WTC11 (cell line): ENCODE measurements at regions not wholly inside any gene's neighbourhood (a gene's known extent, or its start where the extent isn't known, plus 50 kb on each side); places are given as distances from the start of the nearest gene placed in this dataset.

Experiments
- ATAC-seq: fragments of 200-7000 bp; cut with Tn5 transposase; 2 replicates; pipeline ENCODE4 v1.10.0; 2021; ENCODE audit warnings: mild to moderate bottlenecking, moderate library complexity
- CTCF ChIA-PET: fragments of 300-600 bp; sonication (Branson Sonifier 250); formaldehyde crosslinking; loops from one replicate; lab custom pipeline; 2021; ENCODE audit warnings: antibody characterized with exemption; lab: Charles Lee
- POLR2A ChIA-PET: fragments of 350-600 bp; sonication (Branson Sonifier 250); formaldehyde crosslinking; loops from one replicate; lab custom pipeline; 2021; ENCODE audit warnings: antibody characterized with exemption; lab: Charles Lee
- DNase-seq: peaks from one replicate; pipeline ENCODE4 v3.0.0; 2021; ENCODE audit warnings: low spot score
- H3K27ac Mint-ChIP-seq: 2 replicates; pipeline ENCODE4 v1.8.0; 2021; ENCODE audit warnings: mixed read lengths
- H3K27me3 Mint-ChIP-seq: 2 replicates; pipeline ENCODE4 v1.8.0; 2021; ENCODE audit warnings: low read depth, mild to moderate bottlenecking, moderate library complexity, mixed read lengths
- H3K36me3 Mint-ChIP-seq: 2 replicates; pipeline ENCODE4 v1.8.0; 2021; ENCODE audit warnings: mixed read lengths
- H3K4me1 Mint-ChIP-seq: 2 replicates; pipeline ENCODE4 v1.8.0; 2022; ENCODE audit warnings: mixed read lengths
- H3K4me3 Mint-ChIP-seq: 2 replicates; pipeline ENCODE4 v1.8.0; 2021; ENCODE audit warnings: mild to moderate bottlenecking, moderate library complexity, mixed read lengths
- H3K9me3 Mint-ChIP-seq: 2 replicates; pipeline ENCODE4 v1.8.0; 2021; ENCODE audit warnings: mixed read lengths
- ARID4B ChIP-seq: sonication (generic); formaldehyde crosslinking; IDR thresholded peaks from 2 replicates; pipeline ENCODE4 v1.8.0; 2023; ENCODE audit warnings: missing genetic modification reagents, mild to moderate bottlenecking, borderline replicate concordance
- CBFB ChIP-seq: sonication (generic); formaldehyde crosslinking; IDR thresholded peaks from 2 replicates; pipeline ENCODE4 v1.8.1; 2022; ENCODE audit warnings: mild to moderate bottlenecking, low read depth, missing genetic modification reagents
- CREB1 ChIP-seq: sonication (generic); formaldehyde crosslinking; IDR thresholded peaks from 2 replicates; pipeline ENCODE4 v1.8.0; 2023; ENCODE audit warnings: mild to moderate bottlenecking, missing genetic modification reagents
- ELF4 ChIP-seq: sonication (generic); formaldehyde crosslinking; IDR thresholded peaks from 2 replicates; pipeline ENCODE4 v1.8.1; 2022; ENCODE audit warnings: low read depth, mild to moderate bottlenecking, moderate library complexity, missing genetic modification reagents
- ERG ChIP-seq: fragments of 250-450 bp; sonication (Bioruptor Pico); IDR thresholded peaks from 2 replicates; pipeline ENCODE4 v1.8.0; 2021; ENCODE audit warnings: mild to moderate bottlenecking
- FOXJ3 ChIP-seq: sonication (generic); formaldehyde crosslinking; IDR thresholded peaks from 2 replicates; pipeline ENCODE4 v1.9.0; 2021; ENCODE audit warnings: missing genetic modification reagents, mild to moderate bottlenecking, borderline replicate concordance
- FOXP1 ChIP-seq: sonication (generic); formaldehyde crosslinking; IDR thresholded peaks from 2 replicates; pipeline ENCODE4 v1.8.0; 2022; ENCODE audit warnings: missing genetic modification reagents, mild to moderate bottlenecking, moderate library complexity, borderline replicate concordance
- GTF2I ChIP-seq: fragments of 250-450 bp; sonication (Bioruptor Pico); conservative IDR thresholded peaks from 2 replicates; pipeline ENCODE4 v1.4.0; 2021; ENCODE audit warnings: mild to moderate bottlenecking
- IRF2 ChIP-seq: sonication (generic); formaldehyde crosslinking; IDR thresholded peaks from 2 replicates; pipeline ENCODE4 v1.8.0; 2022; ENCODE audit warnings: low read depth, missing genetic modification reagents, borderline replicate concordance
- JAZF1 ChIP-seq: fragments of 250-450 bp; sonication (Bioruptor Pico); IDR thresholded peaks from 2 replicates; pipeline ENCODE4 v1.9.0; 2021; ENCODE audit warnings: moderate library complexity, mild to moderate bottlenecking, inconsistent platforms
- PREB ChIP-seq: sonication (generic); formaldehyde crosslinking; IDR thresholded peaks from 2 replicates; pipeline ENCODE4 v1.8.1; 2022; ENCODE audit warnings: mild to moderate bottlenecking, missing genetic modification reagents, moderate library complexity, borderline replicate concordance
- PRRX2 ChIP-seq: fragments of 250-450 bp; sonication (Bioruptor Pico); IDR thresholded peaks from 2 replicates; pipeline ENCODE4 v1.8.0; 2021; ENCODE audit warnings: mild to moderate bottlenecking
- TCF7 ChIP-seq: sonication (generic); formaldehyde crosslinking; IDR thresholded peaks from 2 replicates; pipeline ENCODE4 v1.8.0; 2022; ENCODE audit warnings: mild to moderate bottlenecking, low read depth, missing genetic modification reagents, moderate library complexity
- TEAD1 ChIP-seq: sonication (generic); formaldehyde crosslinking; IDR thresholded peaks from 2 replicates; pipeline ENCODE4 v1.8.0; 2022; ENCODE audit warnings: mild to moderate bottlenecking, missing genetic modification reagents
- ZNF281 ChIP-seq: sonication (generic); formaldehyde crosslinking; IDR thresholded peaks from 2 replicates; pipeline ENCODE4 v1.8.0; 2023; ENCODE audit warnings: mild to moderate bottlenecking, missing genetic modification reagents
- ZNF317 ChIP-seq: sonication (generic); formaldehyde crosslinking; IDR thresholded peaks from 2 replicates; pipeline ENCODE4 v1.8.1; 2023; ENCODE audit warnings: low read depth, mild to moderate bottlenecking, moderate library complexity, missing genetic modification reagents, borderline replicate concordance
- ZNF396 ChIP-seq: fragments of 250-450 bp; sonication (Bioruptor Pico); IDR thresholded peaks from 2 replicates; pipeline ENCODE4 v1.8.0; 2021; ENCODE audit warnings: mild to moderate bottlenecking, moderate library complexity, borderline replicate concordance
- ZNF423 ChIP-seq: fragments of 250-450 bp; sonication (Bioruptor Pico); IDR thresholded peaks from 2 replicates; pipeline ENCODE4 v2.1.2; 2022; ENCODE audit warnings: mild to moderate bottlenecking, moderate library complexity

GRCh38 chr1:228974273-228974672 lies 239.0 kb downstream of the RHOU start (continued):
- no peak for TF ChIP-seq ZNF317 (CRISPR knock-in tag)
- TF ChIP-seq FOXP1 = no peak
- no peak for TF ChIP-seq ELF4
- no peak for TF ChIP-seq ERG (CRISPR knock-in tag)
- TF ChIP-seq PRRX2 = no peak
- no peak for TF ChIP-seq TEAD1 (CRISPR knock-in tag)
- TF ChIP-seq ZNF396 (CRISPR knock-in tag) = no peak
- TF ChIP-seq CBFB (CRISPR knock-in tag) = no peak

- Mint-ChIP-seq H3K9me3 (no peaks in the 10 kb centered on the region), H3K27ac (no peak overlapping the region), H3K27me3 (no peaks in the 10 kb centered on the region; the same call in 1 of the 2 replicates), H3K36me3 (no peaks in the 10 kb centered on the region), H3K4me3 (no peak overlapping the region), H3K4me1 (peaks cover 49% of the 10 kb centered on the region)
- ChIA-PET CTCF (interaction anchor here (0.6 kb wide), 1 partner anchor 517 kb away, joined by 3 read pairs; no protein-coding TSS in a partner anchor), POLR2A (no interaction called here)
- ATAC-seq (no peak), DNase-seq (no peak)
- TF ChIP-seq ZNF423 (CRISPR knock-in tag) = no peak
- TF ChIP-seq PRRX2 = no peak
- TF ChIP-seq JAZF1 (CRISPR knock-in tag) = no peak
- TF ChIP-seq ARID4B (CRISPR knock-in tag) = no peak
- no peak for TF ChIP-seq PREB (CRISPR knock-in tag)
- no peak for TF ChIP-seq TCF7
- no peak for TF ChIP-seq ELF4
Observed at GRCh38 chr1:228975238-228975907, 240.1 kb downstream of the RHOU start.

- no peaks in the 10 kb centered on the region; the same call in 1 of the 2 replicates for H3K27me3 Mint-ChIP-seq
- no peak overlapping the region for H3K27ac Mint-ChIP-seq
- DNase-seq = no peak
- TF ChIP-seq FOXJ3 (CRISPR knock-in tag) (no peak), GTF2I (CRISPR knock-in tag) (no peak), IRF2 (CRISPR knock-in tag) (no peak), ERG (CRISPR knock-in tag) (no peak), ZNF281 (CRISPR knock-in tag) (no peak), CREB1 (CRISPR knock-in tag) (no peak)
- ChIA-PET POLR2A (no interaction called here), CTCF (no interaction called here)
- no peak overlapping the region for H3K4me3 Mint-ChIP-seq
- peaks cover 49% of the 10 kb centered on the region for H3K4me1 Mint-ChIP-seq
- no peaks in the 10 kb centered on the region for H3K9me3 Mint-ChIP-seq
- no peak for ATAC-seq
- no peaks in the 10 kb centered on the region for H3K36me3 Mint-ChIP-seq
Observed at GRCh38 chr1:228976316-228976715, 241.0 kb downstream of the RHOU start.
